Activated CD8-positive, alpha-beta T cell treated with anti-CD3 and anti-CD28 coated beads, Interleukin-2, amount 10 ng/mL, durations not matched to agents 7 days and 5 days (primary cell): ENCODE measurements at regions not wholly inside any gene's neighbourhood (a gene's known extent, or its start where the extent isn't known, plus 50 kb on each side); places are given as distances from the start of the nearest gene placed in this dataset.

Experiments used
- ATAC-seq: fragments of 150-1000 bp; cut with Tn5 transposase; one replicate; pipeline ENCODE4 v1.10.0; 2021; ENCODE audit warnings: moderate library complexity
- CTCF ChIA-PET: fragments of 350-600 bp; sonication (Branson Sonifier 250); formaldehyde crosslinking; loops from one replicate; lab custom pipeline; 2021; ENCODE audit warnings: antibody characterized with exemption; lab: Charles Lee
- POLR2A ChIA-PET: fragments of 350-600 bp; sonication (Branson Sonifier 250); formaldehyde crosslinking; loops from one replicate; lab custom pipeline; 2021; ENCODE audit warnings: antibody characterized with exemption; lab: Charles Lee
- DNase-seq: peaks from one replicate; pipeline ENCODE4 v3.0.0-alpha.2; 2020
- H3K27ac Mint-ChIP-seq: one replicate; pipeline ENCODE4 v1.8.0; 2021; ENCODE audit warnings: mild to moderate bottlenecking, mixed read lengths
- H3K27me3 Mint-ChIP-seq: one replicate; pipeline ENCODE4 v1.8.0; 2021; ENCODE audit warnings: low read depth, mixed read lengths
- H3K36me3 Mint-ChIP-seq: one replicate; pipeline ENCODE4 v1.8.0; 2021; ENCODE audit warnings: low read depth, mixed read lengths
- H3K4me1 Mint-ChIP-seq: one replicate; pipeline ENCODE4 v1.8.0; 2021; ENCODE audit warnings: low read depth, mixed read lengths
- H3K4me3 Mint-ChIP-seq: one replicate; pipeline ENCODE4 v1.8.0; 2021; ENCODE audit warnings: mild to moderate bottlenecking, mixed read lengths
- H3K9me3 Mint-ChIP-seq: one replicate; pipeline ENCODE4 v1.8.0; 2022; ENCODE audit warnings: mixed read lengths; ENCODE audit not compliant: insufficient read depth

- ChIA-PET POLR2A (no interaction called here), CTCF (no interaction called here)
- Mint-ChIP-seq H3K9me3 (no peaks in the 10 kb centered on the region), H3K4me1 (no peaks in the 10 kb centered on the region), H3K36me3 (no peaks in the 10 kb centered on the region), H3K27ac (no peak overlapping the region), H3K4me3 (no peak overlapping the region), H3K27me3 (no peaks in the 10 kb centered on the region)
- ATAC-seq (no peak), DNase-seq (no peak)
Observed at GRCh38 chr3:159112724-159113123, 310.9 kb downstream of the MFSD1 start.

DNA sequence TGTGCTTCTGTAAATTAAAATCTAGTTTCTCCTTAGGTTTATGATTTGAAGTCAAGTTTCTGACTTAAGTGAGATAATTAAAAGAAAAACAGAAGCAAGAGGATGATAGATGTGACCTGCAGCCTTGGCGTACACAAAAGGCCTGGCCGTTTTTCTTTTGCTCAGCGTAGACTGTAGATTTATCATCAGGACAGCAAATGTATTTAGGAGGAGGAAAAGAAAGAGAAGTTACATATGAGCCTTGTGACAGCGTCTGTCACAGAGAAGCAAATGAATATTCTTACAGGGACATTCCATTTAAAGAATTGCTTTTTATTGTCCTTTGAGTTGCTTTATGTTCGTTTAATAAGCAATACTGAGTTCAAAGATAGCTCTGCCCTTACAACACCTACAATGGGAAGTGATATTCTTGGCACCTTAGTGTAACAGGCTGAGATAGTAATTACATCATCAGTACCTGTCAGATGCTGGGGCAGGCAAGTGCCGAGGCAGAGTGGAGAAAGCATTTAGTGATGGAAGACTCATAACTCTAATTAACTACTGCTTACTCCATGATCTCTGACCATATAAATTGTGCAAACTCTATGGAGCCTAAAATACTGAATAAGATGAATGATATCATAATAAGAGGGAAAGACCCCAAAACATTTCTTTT, 311.5 kb downstream of the MFSD1 start:
- DNase-seq (no peak), ATAC-seq (no peak)
- H3K4me3 Mint-ChIP-seq: no peak overlapping the region
- CTCF ChIA-PET: no interaction called here
- H3K36me3 Mint-ChIP-seq: no peaks in the 10 kb centered on the region
- no peaks in the 10 kb centered on the region for H3K9me3 Mint-ChIP-seq
- no peak overlapping the region for H3K27ac Mint-ChIP-seq
- no peaks in the 10 kb centered on the region for H3K27me3 Mint-ChIP-seq
- POLR2A ChIA-PET: no interaction called here
- no peaks in the 10 kb centered on the region for H3K4me1 Mint-ChIP-seq

GRCh38 chr3:159114582-159114981, 312.7 kb downstream of the MFSD1 start:
- H3K4me3 Mint-ChIP-seq: no peak overlapping the region
- POLR2A ChIA-PET: no interaction called here
- H3K27ac Mint-ChIP-seq: no peak overlapping the region
- H3K9me3 Mint-ChIP-seq: no peaks in the 10 kb centered on the region
- CTCF ChIA-PET: no interaction called here
- H3K4me1 Mint-ChIP-seq: no peaks in the 10 kb centered on the region
- H3K27me3 Mint-ChIP-seq: no peaks in the 10 kb centered on the region
- no peak for ATAC-seq
- H3K36me3 Mint-ChIP-seq: no peaks in the 10 kb centered on the region
- no peak for DNase-seq

GRCh38 chr3:159123877-159124276, 322.0 kb downstream of the MFSD1 start:
- ChIA-PET CTCF (no interaction called here), POLR2A (no interaction called here)
- H3K27ac Mint-ChIP-seq: no peak overlapping the region
- no peaks in the 10 kb centered on the region for H3K4me1 Mint-ChIP-seq
- no peak overlapping the region for H3K4me3 Mint-ChIP-seq
- H3K9me3 Mint-ChIP-seq: no peaks in the 10 kb centered on the region
- ATAC-seq: no peak
- no peaks in the 10 kb centered on the region for H3K36me3 Mint-ChIP-seq
- DNase-seq: no peak
- no peaks in the 10 kb centered on the region for H3K27me3 Mint-ChIP-seq

DNA sequence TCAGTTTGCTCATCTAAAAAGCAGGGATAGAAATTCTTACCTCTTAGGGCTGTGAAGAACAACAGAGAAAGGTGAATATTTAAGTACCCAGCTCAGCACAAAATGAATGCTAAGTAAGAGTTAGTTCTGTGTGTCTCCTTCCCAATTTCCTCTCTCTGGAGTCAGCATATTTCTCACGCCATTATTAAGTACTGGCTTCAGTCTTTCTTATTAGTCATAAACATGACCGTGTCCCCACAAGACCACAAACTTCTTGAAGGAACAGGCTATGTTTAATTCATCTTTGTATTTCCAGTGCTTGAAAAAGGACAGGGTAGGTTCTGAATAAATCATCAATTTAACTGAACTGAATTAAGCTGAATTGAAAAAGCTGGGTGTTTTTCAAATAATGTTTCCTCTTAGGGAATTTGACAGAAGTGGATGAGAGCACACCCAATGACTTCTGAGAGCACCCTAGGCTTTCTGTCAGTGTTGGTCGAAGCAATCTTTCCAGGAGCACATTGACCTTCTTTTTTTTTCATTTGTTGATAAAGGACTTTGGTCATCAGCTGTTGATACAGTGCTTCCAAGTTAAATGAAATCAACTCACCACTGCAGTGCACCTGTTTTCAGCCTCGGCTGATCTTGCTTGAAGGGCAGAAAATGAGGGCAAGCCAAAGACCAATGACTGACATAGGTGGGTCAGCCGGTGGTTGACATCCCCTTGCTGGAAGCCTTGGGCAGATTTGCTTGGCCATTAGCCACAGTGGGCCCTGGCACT, 324.6 kb downstream of the MFSD1 start:
- no peak for DNase-seq
- no peak overlapping the region for H3K4me3 Mint-ChIP-seq
- no peaks in the 10 kb centered on the region for H3K4me1 Mint-ChIP-seq
- H3K9me3 Mint-ChIP-seq: no peaks in the 10 kb centered on the region
- no peaks in the 10 kb centered on the region for H3K36me3 Mint-ChIP-seq
- H3K27me3 Mint-ChIP-seq: no peaks in the 10 kb centered on the region
- no peak overlapping the region for H3K27ac Mint-ChIP-seq
- ATAC-seq: no peak
- POLR2A ChIA-PET: no interaction called here
- CTCF ChIA-PET: no interaction called here

DNA sequence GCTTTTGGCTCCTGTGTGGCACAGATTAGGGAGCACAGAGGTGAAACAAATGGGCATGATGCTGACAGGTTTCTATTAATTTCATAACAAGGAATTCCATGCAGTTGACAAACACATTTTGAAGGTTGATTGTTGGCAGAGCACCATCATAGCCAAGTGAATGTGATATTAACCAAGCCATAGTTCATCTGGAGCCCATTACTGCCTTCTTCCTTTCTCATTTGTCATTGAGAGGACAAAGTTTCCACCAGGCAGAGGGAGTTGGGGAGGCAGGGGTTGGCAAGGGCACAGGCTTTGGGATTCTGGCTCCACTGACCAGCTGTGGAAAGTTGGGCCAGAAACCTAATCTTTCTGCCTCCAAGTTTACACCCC, 325.2 kb downstream of the MFSD1 start:
- no peaks in the 10 kb centered on the region for H3K36me3 Mint-ChIP-seq
- ChIA-PET CTCF (no interaction called here), POLR2A (no interaction called here)
- no peaks in the 10 kb centered on the region for H3K4me1 Mint-ChIP-seq
- H3K4me3 Mint-ChIP-seq: no peak overlapping the region
- H3K27ac Mint-ChIP-seq: no peak overlapping the region
- no peaks in the 10 kb centered on the region for H3K27me3 Mint-ChIP-seq
- no peak for ATAC-seq
- no peak for DNase-seq
- no peaks in the 10 kb centered on the region for H3K9me3 Mint-ChIP-seq

GRCh38 chr3:159128628-159129027, 326.8 kb downstream of the MFSD1 start:
- Mint-ChIP-seq H3K4me3 (no peak overlapping the region), H3K4me1 (no peaks in the 10 kb centered on the region), H3K27me3 (no peaks in the 10 kb centered on the region), H3K36me3 (no peaks in the 10 kb centered on the region), H3K9me3 (no peaks in the 10 kb centered on the region), H3K27ac (no peak overlapping the region)
- no peak for DNase-seq
- POLR2A ChIA-PET: no interaction called here
- ATAC-seq: no peak
- CTCF ChIA-PET: no interaction called here

GRCh38 chr3:159130108-159130507, 328.3 kb downstream of the MFSD1 start:
- Mint-ChIP-seq H3K4me3 (no peak overlapping the region), H3K27ac (no peak overlapping the region), H3K4me1 (no peaks in the 10 kb centered on the region), H3K27me3 (no peaks in the 10 kb centered on the region), H3K9me3 (no peaks in the 10 kb centered on the region), H3K36me3 (no peaks in the 10 kb centered on the region)
- no peak for DNase-seq
- no peak for ATAC-seq
- ChIA-PET POLR2A (no interaction called here), CTCF (no interaction called here)

GRCh38 chr3:159131376-159131775, 329.5 kb downstream of the MFSD1 start:
- POLR2A ChIA-PET: no interaction called here
- no peaks in the 10 kb centered on the region for H3K9me3 Mint-ChIP-seq
- ATAC-seq (no peak), DNase-seq (no peak)
- no peaks in the 10 kb centered on the region for H3K36me3 Mint-ChIP-seq
- H3K27ac Mint-ChIP-seq: no peak overlapping the region
- H3K4me1 Mint-ChIP-seq: no peaks in the 10 kb centered on the region
- no peaks in the 10 kb centered on the region for H3K27me3 Mint-ChIP-seq
- CTCF ChIA-PET: no interaction called here
- no peak overlapping the region for H3K4me3 Mint-ChIP-seq

DNA sequence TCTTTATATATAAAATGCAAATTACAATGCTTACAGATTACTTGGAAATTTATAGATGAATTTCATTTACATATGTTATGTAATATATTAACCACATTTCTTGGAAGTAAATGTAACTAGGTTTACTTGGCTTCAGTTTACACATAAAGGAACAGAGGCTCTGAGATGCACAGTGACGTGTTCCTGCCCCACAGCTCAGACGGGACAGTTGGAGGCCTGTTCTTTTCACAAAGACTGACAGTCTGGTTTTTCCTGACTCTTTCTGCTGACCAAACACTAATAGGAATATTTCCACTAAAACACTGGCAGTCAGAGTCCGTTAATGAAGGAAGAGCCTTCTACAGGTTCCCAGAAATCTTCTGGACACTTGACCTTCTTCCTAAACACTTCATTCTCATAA, 336.1 kb downstream of the MFSD1 start:
- no peaks in the 10 kb centered on the region for H3K4me1 Mint-ChIP-seq
- POLR2A ChIA-PET: no interaction called here

DNA sequence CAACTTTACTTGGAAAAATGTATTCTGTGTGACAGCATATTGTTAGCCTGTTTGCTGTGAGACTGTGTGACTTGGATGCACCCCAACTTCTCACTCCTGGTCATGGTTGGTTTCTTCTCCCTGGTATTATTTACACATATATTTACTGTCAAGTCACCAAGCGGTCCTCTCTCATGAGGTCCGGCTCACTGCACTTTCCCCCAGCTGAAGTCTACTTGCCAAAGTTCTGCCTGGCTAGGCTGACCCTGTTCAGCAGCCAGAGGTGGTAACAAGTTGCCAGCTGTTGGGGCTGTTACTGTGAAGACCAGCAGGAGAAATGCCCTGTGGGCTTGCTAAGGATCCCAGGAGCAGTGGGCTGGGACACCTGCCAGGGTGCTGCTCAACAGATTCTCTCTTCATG, 337.5 kb downstream of the MFSD1 start:
- Mint-ChIP-seq H3K36me3 (no peaks in the 10 kb centered on the region), H3K9me3 (no peaks in the 10 kb centered on the region), H3K4me1 (no peaks in the 10 kb centered on the region), H3K4me3 (no peak overlapping the region), H3K27me3 (no peaks in the 10 kb centered on the region), H3K27ac (no peak overlapping the region)
- DNase-seq: no peak
- no peak for ATAC-seq
- CTCF ChIA-PET: no interaction called here
- POLR2A ChIA-PET: no interaction called here

More for the DNA sequence above, 336.1 kb downstream of the MFSD1 start:
- ATAC-seq: no peak
- no peaks in the 10 kb centered on the region for H3K27me3 Mint-ChIP-seq
- CTCF ChIA-PET: no interaction called here
- H3K4me3 Mint-ChIP-seq: no peak overlapping the region
- H3K36me3 Mint-ChIP-seq: no peaks in the 10 kb centered on the region
- no peak for DNase-seq
- H3K9me3 Mint-ChIP-seq: no peaks in the 10 kb centered on the region
- no peak overlapping the region for H3K27ac Mint-ChIP-seq

- no peak overlapping the region for H3K27ac Mint-ChIP-seq
- H3K9me3 Mint-ChIP-seq: no peaks in the 10 kb centered on the region
- ChIA-PET CTCF (no interaction called here), POLR2A (no interaction called here)
- no peaks in the 10 kb centered on the region for H3K36me3 Mint-ChIP-seq
- H3K4me1 Mint-ChIP-seq: no peaks in the 10 kb centered on the region
- no peaks in the 10 kb centered on the region for H3K27me3 Mint-ChIP-seq
- no peak for ATAC-seq
- DNase-seq: no peak
- no peak overlapping the region for H3K4me3 Mint-ChIP-seq
Observed at GRCh38 chr3:159144472-159144871, 342.6 kb downstream of the MFSD1 start.

DNA sequence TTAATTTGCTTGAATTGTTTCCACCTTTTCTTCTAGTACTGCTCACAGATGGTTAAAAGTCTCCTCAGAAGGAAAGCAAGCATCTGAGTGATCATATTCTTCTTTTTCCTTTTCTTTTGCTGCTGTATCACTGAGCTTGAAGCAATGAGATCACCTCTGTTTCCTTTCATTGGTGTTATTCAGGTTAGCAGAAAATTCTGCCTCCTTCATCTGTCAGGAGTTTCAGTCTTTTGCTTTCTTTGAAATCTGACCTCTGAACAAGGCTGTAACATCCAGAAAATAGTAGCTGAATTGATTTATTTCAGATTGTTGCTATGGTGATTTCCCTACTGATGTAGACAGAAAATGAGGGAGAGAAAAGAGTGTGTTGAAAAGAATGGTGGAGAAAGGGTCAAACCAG, 343.0 kb downstream of the MFSD1 start:
- POLR2A ChIA-PET: no interaction called here
- no peaks in the 10 kb centered on the region for H3K27me3 Mint-ChIP-seq
- H3K4me1 Mint-ChIP-seq: no peaks in the 10 kb centered on the region
- DNase-seq: no peak
- no peak overlapping the region for H3K27ac Mint-ChIP-seq
- CTCF ChIA-PET: no interaction called here
- no peaks in the 10 kb centered on the region for H3K36me3 Mint-ChIP-seq
- H3K9me3 Mint-ChIP-seq: no peaks in the 10 kb centered on the region
- no peak overlapping the region for H3K4me3 Mint-ChIP-seq
- no peak for ATAC-seq
